ENCODE measurements at regions not wholly inside any gene's neighbourhood (a gene's known extent, or its start where the extent isn't known, plus 50 kb on each side); places are given as distances from the start of the nearest gene placed in this dataset.
"Not testable (repeated sequence)": the region's sequence is repeated elsewhere in the genome, so short reads cannot be mapped to it uniquely, and the experiment has no call there.

DNA sequence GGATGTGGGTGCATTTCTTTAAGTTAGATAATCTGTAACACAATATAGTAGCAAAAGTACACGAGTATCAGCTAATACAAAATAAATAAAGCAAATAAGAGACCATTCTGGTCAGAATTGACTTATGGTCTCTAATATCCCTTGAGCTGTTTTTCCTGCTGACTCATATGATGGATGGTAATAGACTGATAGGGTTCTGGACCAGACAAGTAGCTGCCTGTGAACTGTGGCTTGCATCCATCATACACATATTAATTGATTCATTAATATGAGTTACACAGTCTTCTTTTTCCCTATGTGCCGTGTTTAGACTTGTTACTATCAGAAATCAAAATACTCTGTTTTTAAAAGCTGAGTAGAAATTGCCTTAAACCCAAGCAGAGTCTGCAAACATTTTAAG lies 762.8 kb downstream of the GATA3 start:
- DNase-seq, result no peak

DNA sequence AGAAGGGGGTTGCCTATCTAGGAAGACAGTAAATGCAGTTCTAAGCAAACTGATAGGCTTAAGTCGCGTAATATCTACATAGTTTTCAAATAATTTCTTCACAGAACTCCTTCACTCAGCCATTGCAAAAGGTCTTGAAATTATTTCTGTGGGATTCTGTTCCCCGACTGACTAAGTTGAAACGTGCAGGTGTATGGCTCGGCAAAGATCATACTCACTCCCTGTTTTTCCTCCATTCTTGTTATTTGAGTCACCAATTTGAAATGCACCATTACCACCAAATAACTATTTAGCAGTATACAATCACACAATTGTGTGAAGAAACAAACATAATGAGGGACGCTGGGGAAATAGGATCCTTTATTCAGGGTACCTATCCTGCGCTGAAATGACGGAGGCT lies 771.1 kb downstream of the GATA3 start:
- DNase-seq, result no peak

- DNase-seq, result no peak
Measured at GRCh38 chr10:8829592-8829991, 775.1 kb downstream of the GATA3 start.

DNA sequence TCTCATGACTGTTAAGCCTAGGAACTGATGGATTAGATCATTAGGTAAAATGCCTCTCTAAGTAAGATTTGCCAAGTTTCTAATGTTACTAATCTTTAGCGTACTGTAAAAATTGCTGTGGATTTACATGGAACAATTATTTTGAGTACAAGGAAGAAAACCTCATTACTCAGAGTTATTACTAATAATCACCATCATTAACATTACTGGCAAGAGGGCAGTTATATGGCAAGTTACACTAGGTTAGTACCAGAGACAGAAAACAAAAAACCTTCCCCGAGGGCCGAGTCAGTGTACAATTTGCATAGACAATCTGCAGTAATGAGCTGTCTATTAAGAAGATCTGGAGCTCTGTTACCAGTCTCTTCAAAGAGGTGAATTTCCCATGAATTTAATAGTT lies 775.6 kb downstream of the GATA3 start:
- DNase-seq, result peak in 1 of 5 experiments; percentile 44

GRCh38 chr10:8830876-8831275 lies 776.4 kb downstream of the GATA3 start:
- peak in 1 of 5 experiments; percentile 92 for DNase-seq

GRCh38 chr10:8835453-8836167 lies 781.1 kb downstream of the GATA3 start:
- DNase-seq, result no peak

GRCh38 chr10:8840356-8840755 lies 785.9 kb downstream of the GATA3 start:
- DNase-seq, result no peak

DNA sequence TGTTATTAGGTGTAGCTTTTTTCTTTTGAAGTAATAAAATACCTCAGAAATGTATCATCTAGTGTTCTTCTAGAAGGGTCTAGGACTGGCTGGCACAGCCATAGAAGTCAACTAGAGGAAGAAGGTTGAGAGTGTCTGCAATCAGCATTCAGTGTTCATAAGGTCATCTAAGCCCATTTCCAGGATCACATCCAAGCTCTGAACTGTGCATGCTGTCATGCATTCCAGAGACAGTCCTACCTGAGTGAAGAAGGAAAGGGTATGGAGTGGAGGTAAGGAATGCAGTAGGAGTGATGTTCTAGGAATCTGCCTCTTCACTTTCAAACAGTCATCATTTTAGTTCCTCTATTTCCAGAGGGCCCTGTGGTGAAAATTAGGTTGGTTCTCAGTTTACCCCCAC lies 789.7 kb downstream of the GATA3 start:
- DNase-seq, result no peak

GRCh38 chr10:8852546-8852945 lies 798.1 kb downstream of the GATA3 start:
- DNase-seq, result no peak

GRCh38 chr10:8853048-8853447 lies 798.6 kb downstream of the GATA3 start:
- no peak for DNase-seq

GRCh38 chr10:8868924-8869323 lies 814.4 kb downstream of the GATA3 start:
- not testable (repeated sequence) for DNase-seq

DNA sequence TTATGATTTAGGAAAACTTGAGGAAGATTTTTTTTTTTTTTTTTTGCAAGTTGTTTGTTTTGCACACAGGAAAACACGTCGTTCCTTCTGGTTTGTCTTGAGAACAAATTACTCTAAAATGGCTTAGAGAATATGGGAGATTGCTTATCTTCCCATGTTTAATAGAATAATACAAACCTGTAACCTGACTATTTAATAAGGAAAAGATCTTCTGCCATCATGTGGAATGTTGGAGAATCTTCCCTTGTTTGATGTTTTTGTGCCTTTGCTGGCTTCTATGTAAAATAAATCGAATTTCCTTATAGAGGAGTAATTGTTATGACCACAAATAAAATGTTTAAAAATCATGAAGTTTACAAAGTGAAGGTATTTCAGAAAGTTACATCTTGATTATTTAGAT lies 818.8 kb downstream of the GATA3 start:
- no peak for DNase-seq

DNA sequence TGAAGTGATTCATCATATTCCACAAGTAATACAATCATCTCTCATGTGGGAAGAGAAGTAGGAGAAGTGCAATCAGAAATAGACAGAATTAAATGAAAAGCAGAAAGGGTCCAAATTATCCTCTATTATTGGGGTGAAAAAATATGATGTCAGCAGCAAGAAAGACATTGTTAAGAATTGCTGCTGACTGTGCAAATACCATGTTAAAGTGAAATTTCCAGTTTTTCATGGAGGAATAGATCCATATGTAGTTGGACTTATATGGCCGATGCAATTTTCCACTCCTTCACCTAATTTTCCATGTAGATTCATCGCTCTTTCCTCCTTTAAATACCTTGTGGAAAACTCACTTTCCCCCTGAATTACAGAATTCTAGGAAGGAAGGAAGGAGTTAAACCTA lies 819.8 kb downstream of the GATA3 start:
- no peak for DNase-seq

GRCh38 chr10:8874972-8875371 lies 820.5 kb downstream of the GATA3 start:
- DNase-seq, result no peak

- no peak for DNase-seq
Measured at GRCh38 chr10:8876171-8876570, 821.7 kb downstream of the GATA3 start.

DNA sequence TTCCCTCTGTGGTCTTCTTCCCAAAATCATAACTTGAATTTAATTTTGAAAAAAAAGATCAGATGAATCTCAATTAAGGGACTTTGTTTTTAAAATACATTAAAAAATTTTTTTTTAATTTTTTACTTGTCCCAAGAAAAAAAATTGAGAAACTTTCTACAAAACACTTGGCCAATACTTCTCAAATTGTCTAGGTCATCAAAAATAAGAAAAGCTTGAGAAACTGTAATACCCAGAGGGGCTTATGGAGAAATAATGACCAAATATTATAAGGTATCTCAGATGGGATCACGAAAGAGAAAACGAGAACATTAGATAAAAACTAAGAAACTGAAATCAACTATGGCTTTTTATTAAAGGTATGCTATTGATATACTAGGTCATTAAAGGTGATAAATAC lies 835.0 kb downstream of the GATA3 start:
- DNase-seq, result no peak

- DNase-seq, result peak in 1 of 5 experiments; percentile 58
Measured at GRCh38 chr10:8893102-8893501, 838.6 kb downstream of the GATA3 start.

GRCh38 chr10:8894148-8894547 lies 839.7 kb downstream of the GATA3 start:
- DNase-seq, result no peak

DNA sequence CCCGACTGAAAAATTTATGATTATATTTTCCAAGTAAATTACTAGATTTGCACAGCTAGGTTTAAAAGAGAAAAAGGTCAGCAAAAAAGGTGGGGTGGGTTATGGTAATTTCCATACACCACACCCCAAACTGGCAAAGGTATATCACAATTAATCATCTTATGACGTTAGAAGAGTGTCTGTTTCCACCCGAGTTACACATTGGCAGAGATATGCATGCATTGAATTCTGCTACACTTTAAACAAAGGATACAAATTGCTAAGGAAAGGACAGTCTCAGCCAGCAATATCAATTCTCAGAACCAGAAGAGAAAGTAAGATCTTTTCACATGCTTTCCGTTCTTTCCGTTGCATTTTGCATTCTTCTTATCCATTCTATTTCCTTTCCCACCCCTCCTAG lies 843.3 kb downstream of the GATA3 start:
- peak in 1 of 5 experiments; percentile 80 for DNase-seq

DNA sequence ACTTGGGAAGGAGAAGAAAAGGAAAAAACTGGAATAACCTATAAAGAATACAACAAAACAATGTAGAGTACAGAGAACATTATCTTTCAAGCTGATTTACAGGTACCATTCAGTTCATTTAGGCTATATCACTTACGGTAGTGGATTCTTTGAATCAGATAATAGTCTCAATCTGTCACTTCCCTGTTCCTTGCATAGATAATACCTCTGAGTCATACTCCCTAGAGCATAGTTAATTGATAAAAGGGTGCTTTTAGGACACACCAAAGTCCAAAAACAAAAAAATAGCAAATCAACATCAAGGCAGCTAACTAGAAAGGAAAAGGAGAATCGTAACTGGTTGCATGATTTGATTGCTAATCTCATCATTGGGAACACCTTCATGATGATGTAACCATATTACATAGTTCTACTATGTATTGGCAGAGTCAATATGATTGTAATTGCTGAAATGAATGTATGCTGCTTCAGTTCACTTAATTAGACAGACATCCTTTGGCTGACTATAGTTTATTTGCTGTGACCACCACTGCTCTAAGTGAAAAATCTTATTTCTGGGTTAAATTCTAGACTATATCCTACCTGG lies 844.4 kb downstream of the GATA3 start:
- DNase-seq, result peak in 1 of 5 experiments; percentile 53

DNA sequence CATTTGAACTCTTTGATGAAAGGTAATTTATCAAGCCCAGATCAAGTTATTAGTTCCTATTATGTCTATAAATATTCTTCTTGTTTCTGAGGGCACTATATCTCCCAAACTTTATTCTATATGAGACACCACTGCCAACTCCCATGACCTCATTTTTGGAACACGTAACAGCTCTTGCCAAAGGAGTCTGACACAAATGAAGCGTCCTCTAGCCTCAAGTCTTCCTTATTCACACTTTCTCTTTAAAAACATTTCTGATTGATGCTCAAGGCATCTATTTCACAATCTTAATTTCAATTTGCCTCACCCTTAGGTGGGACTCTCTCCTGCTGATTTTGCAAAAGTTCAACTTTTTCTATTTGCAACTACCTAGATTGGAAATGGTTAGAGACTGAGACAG lies 848.4 kb downstream of the GATA3 start:
- no peak for DNase-seq

- no peak for DNase-seq
Measured at GRCh38 chr10:8908013-8908412, 853.5 kb downstream of the GATA3 start.

DNA sequence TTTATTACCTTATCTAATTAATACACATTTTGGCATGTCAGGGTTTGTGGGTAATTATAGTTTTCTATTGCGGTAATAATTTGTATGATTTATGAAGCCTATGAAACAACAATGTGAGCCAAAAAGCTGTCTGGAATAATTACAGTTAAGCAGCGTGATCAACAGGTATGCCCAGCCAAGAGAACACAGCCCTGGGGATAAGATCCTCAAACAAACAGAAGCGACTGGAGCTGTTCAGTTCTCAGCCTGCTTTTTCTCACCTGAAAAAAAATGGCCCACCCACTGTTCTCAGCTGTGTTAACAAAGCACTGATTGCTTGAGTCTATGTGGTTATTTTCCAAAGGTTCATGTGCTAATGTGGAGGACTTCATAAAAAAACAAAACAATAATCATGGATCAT lies 855.8 kb downstream of the GATA3 start:
- DNase-seq, result no peak

- no peak for DNase-seq
Measured at GRCh38 chr10:8911032-8911431, 856.5 kb downstream of the GATA3 start.

DNA sequence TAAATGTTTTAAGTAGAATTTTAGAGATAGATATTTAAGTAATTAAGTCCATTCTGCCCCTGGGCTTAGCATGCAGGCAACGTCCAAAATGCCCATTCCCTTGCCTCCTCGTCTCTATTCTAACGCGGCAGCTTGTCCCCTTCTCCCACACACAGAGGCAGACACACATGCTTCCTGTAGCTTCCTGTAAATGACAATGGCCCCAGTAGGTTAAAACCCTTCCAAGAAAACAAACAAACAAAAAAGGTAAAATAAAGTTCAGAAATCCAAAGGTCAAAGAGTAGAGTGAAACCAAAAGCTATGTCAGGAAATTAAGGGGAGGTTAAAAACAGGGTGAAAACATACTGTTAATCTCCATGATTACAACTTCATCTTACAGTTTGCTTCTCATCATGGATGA lies 857.6 kb downstream of the GATA3 start:
- no peak for DNase-seq

All from T-helper 2 cell (primary cell).